ENCODE measurements at regions not wholly inside any gene's neighbourhood (a gene's known extent, or its start where the extent isn't known, plus 50 kb on each side); places are given as distances from the start of the nearest gene placed in this dataset.

DNA sequence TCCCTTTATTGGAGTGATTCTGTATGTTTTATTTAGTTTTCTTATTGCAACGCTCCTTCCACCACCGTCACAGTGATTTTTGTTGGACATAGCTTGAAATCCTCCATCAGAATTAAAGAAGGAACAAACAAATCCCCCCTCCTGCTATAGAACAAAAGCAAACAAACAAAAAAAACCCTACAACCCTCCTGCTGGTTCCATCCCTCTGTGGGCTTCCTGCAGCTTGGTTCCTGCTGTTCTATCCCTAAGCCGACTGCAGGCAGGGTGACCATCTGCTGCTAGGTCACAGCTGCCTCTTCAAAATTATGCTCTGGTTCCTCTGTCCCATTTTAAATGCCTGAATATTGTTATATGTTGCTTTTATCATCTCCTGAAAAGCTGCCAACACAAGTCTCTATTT is 116.8 kb upstream of the AGA start:
- no peak for FAIRE-seq

DNA sequence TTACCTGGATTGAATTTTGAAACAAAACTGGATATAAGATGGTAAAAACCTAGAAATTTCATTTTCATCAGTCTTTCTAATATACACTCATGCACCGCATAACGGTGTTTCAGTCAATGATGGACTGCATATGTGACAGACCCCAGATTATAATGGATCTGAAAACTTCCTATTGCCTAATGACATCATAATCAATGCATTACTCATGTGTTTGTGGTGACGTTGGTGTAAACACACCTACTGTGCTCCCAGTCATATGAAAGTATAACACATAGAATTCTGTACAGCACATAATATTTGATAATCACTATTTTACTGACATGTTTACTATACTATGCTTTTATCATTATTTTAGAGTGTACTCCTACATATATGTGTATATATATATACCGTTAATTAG is 119.9 kb upstream of the AGA start:
- Histone ChIP-seq H3K4me3 (ENCODE audit: insufficient read depth, low read depth, low read length) (no peak overlapping the region), H3K9ac (ENCODE audit: low read length) (no peak overlapping the region), H3K9me3 (ENCODE audit: insufficient read depth, low read depth, low read length) (no peaks in the 10 kb centered on the region), H3K27ac (ENCODE audit: low read depth, low read length) (no peak overlapping the region), H4K20me1 (ENCODE audit: insufficient read depth, low read length) (no peaks in the 10 kb centered on the region), H2AFZ (ENCODE audit: low read depth, low read length) (no peak overlapping the region), H3K4me2 (ENCODE audit: low read length) (no peak overlapping the region), H3K36me3 (ENCODE audit: insufficient read depth, low read length) (no peaks in the 10 kb centered on the region), H3K79me2 (ENCODE audit: insufficient read depth, low read length) (no peaks in the 10 kb centered on the region), H3K4me1 (ENCODE audit: insufficient read depth, low read length) (no peaks in the 10 kb centered on the region), H3K27me3 (ENCODE audit: insufficient read depth, low read length) (no peaks in the 10 kb centered on the region)
- Mint-ChIP-seq H3K4me1 (ENCODE audit: low read depth, unreplicated experiment) (no peaks in the 10 kb centered on the region), H3K9me3 (ENCODE audit: unreplicated experiment) (no peaks in the 10 kb centered on the region), H3K27me3 (ENCODE audit: low read depth, unreplicated experiment) (no peaks in the 10 kb centered on the region), H3K4me3 (ENCODE audit: unreplicated experiment) (no peak overlapping the region), H3K27ac (ENCODE audit: unreplicated experiment) (no peak overlapping the region), H3K36me3 (ENCODE audit: low read depth, unreplicated experiment) (no peaks in the 10 kb centered on the region)
- TF ChIP-seq CTCF (IDR thresholded peaks at IDR 0.05; ENCODE audit: insufficient read depth, low read depth, low read length) (no peak), EZH2 (IDR thresholded peaks at IDR 0.05; ENCODE audit: insufficient read depth, low read length) (no peak)
- DNase-seq (ENCODE audit: low read depth) (no peak), FAIRE-seq (no peak)

More for the DNA sequence above, 116.8 kb upstream of the AGA start:
- no peak overlapping the region for H3K27ac Mint-ChIP-seq (ENCODE audit: unreplicated experiment)
- Histone ChIP-seq H2AFZ (ENCODE audit: low read depth, low read length) (no peak overlapping the region), H3K79me2 (ENCODE audit: insufficient read depth, low read length) (no peaks in the 10 kb centered on the region), H3K27ac (ENCODE audit: low read depth, low read length) (no peak overlapping the region), H3K36me3 (ENCODE audit: insufficient read depth, low read length) (no peaks in the 10 kb centered on the region), H3K4me2 (ENCODE audit: low read length) (no peak overlapping the region), H3K27me3 (ENCODE audit: insufficient read depth, low read length) (no peaks in the 10 kb centered on the region), H3K9me3 (ENCODE audit: insufficient read depth, low read depth, low read length) (no peaks in the 10 kb centered on the region), H3K9ac (ENCODE audit: low read length) (no peak overlapping the region), H3K4me3 (ENCODE audit: insufficient read depth, low read depth, low read length) (no peak overlapping the region), H4K20me1 (ENCODE audit: insufficient read depth, low read length) (no peaks in the 10 kb centered on the region), H3K4me1 (ENCODE audit: insufficient read depth, low read length) (no peaks in the 10 kb centered on the region)
- H3K4me1 Mint-ChIP-seq (ENCODE audit: low read depth, unreplicated experiment): no peaks in the 10 kb centered on the region
- H3K9me3 Mint-ChIP-seq (ENCODE audit: unreplicated experiment): no peaks in the 10 kb centered on the region
- TF ChIP-seq CTCF (IDR thresholded peaks at IDR 0.05; ENCODE audit: insufficient read depth, low read depth, low read length): no peak
- no peak for TF ChIP-seq EZH2 (IDR thresholded peaks at IDR 0.05; ENCODE audit: insufficient read depth, low read length)
- H3K27me3 Mint-ChIP-seq (ENCODE audit: low read depth, unreplicated experiment): no peaks in the 10 kb centered on the region
- H3K4me3 Mint-ChIP-seq (ENCODE audit: unreplicated experiment): no peak overlapping the region
- DNase-seq (ENCODE audit: low read depth): no peak
- H3K36me3 Mint-ChIP-seq (ENCODE audit: low read depth, unreplicated experiment): no peaks in the 10 kb centered on the region

DNA sequence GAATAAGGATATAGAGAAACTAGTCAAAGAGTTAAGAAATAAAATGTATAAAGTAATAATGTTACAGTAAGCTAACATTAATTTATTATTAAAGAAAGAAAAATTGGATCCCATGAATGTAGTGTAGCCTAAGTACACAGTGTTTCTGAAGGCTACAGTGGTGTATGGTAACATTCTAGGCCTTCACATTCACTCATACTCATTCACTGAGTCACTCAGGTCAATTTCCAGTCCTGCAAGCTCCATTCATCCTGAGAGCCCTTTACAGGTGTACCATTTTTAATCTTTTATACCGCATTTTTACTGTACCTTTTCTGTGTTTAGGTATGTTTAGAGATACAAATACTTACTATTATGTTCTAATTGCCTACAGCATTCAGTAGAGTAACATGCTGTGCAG is 120.6 kb upstream of the AGA start:
- H3K9me3 Mint-ChIP-seq (ENCODE audit: unreplicated experiment): no peaks in the 10 kb centered on the region
- Histone ChIP-seq H3K4me2 (ENCODE audit: low read length) (no peak overlapping the region), H3K36me3 (ENCODE audit: insufficient read depth, low read length) (no peaks in the 10 kb centered on the region), H3K79me2 (ENCODE audit: insufficient read depth, low read length) (no peaks in the 10 kb centered on the region), H3K4me3 (ENCODE audit: insufficient read depth, low read depth, low read length) (no peak overlapping the region), H3K9ac (ENCODE audit: low read length) (no peak overlapping the region), H3K9me3 (ENCODE audit: insufficient read depth, low read depth, low read length) (no peaks in the 10 kb centered on the region), H4K20me1 (ENCODE audit: insufficient read depth, low read length) (no peaks in the 10 kb centered on the region), H3K27ac (ENCODE audit: low read depth, low read length) (no peak overlapping the region), H3K4me1 (ENCODE audit: insufficient read depth, low read length) (no peaks in the 10 kb centered on the region), H2AFZ (ENCODE audit: low read depth, low read length) (no peak overlapping the region), H3K27me3 (ENCODE audit: insufficient read depth, low read length) (no peaks in the 10 kb centered on the region)
- H3K36me3 Mint-ChIP-seq (ENCODE audit: low read depth, unreplicated experiment): no peaks in the 10 kb centered on the region
- no peak for TF ChIP-seq EZH2 (IDR thresholded peaks at IDR 0.05; ENCODE audit: insufficient read depth, low read length)
- no peak for TF ChIP-seq CTCF (IDR thresholded peaks at IDR 0.05; ENCODE audit: insufficient read depth, low read depth, low read length)
- no peak overlapping the region for H3K4me3 Mint-ChIP-seq (ENCODE audit: unreplicated experiment)
- DNase-seq (ENCODE audit: low read depth) (no peak), FAIRE-seq (no peak)
- no peaks in the 10 kb centered on the region for H3K27me3 Mint-ChIP-seq (ENCODE audit: low read depth, unreplicated experiment)
- no peak overlapping the region for H3K27ac Mint-ChIP-seq (ENCODE audit: unreplicated experiment)
- no peaks in the 10 kb centered on the region for H3K4me1 Mint-ChIP-seq (ENCODE audit: low read depth, unreplicated experiment)
